SJCRH30 (cell line): ENCODE measurements at regions not wholly inside any gene's neighbourhood (a gene's known extent, or its start where the extent isn't known, plus 50 kb on each side); places are given as distances from the start of the nearest gene placed in this dataset.

Source experiments
- DNase-seq, 2 experiments: peaks; one replicate each; pipeline ENCODE4 v3.0.0-alpha.2; 2015 to 2020
- H3K27ac ChIP-seq: fragments of 250-450 bp; sonication (Bioruptor Pico); 2 replicates; pipeline ENCODE4 v1.5.1; 2020; ENCODE audit warnings: mild to moderate bottlenecking, moderate library complexity
- H3K27me3 ChIP-seq: fragments of 250-450 bp; sonication (Bioruptor Pico); 2 replicates; pipeline ENCODE4 v1.5.1; 2020; ENCODE audit warnings: mild to moderate bottlenecking, moderate library complexity
- H3K36me3 ChIP-seq: fragments of 250-450 bp; sonication (Bioruptor Pico); 2 replicates; pipeline ENCODE4 v1.5.1; 2020; ENCODE audit warnings: mild to moderate bottlenecking, moderate library complexity
- H3K4me1 ChIP-seq: fragments of 250-450 bp; sonication (Bioruptor Pico); 2 replicates; pipeline ENCODE4 v1.5.1; 2020; ENCODE audit warnings: mild to moderate bottlenecking, moderate library complexity
- H3K4me3 ChIP-seq: fragments of 250-450 bp; sonication (Bioruptor Pico); 2 replicates; pipeline ENCODE4 v1.5.1; 2020; ENCODE audit warnings: mild to moderate bottlenecking, moderate library complexity
- H3K9me3 ChIP-seq: fragments of 250-450 bp; sonication (Bioruptor Pico); replicated peaks from 2 replicates; pipeline ENCODE4 v1.5.1; 2020; ENCODE audit warnings: mild to moderate bottlenecking, moderate library complexity

- Histone ChIP-seq H3K4me1 (0 out of 2 replicates have a peak, but pooled peaks cover 3% of the 10 kb centered on the region), H3K36me3 (no peaks in the 10 kb centered on the region), H3K27ac (no peak overlapping the region), H3K27me3 (no peaks in the 10 kb centered on the region), H3K9me3 (no peaks in the 10 kb centered on the region), H3K4me3 (no peak overlapping the region)
- no peak for DNase-seq
These were observed 98.4 kb downstream of the MID1IP1 start for GRCh38 chrX:38899650-38900049.

- no peak overlapping the region for H3K4me3 ChIP-seq
- H3K27me3 ChIP-seq = no peaks in the 10 kb centered on the region
- H3K27ac ChIP-seq = no peak overlapping the region
- DNase-seq = no peak
- no peaks in the 10 kb centered on the region for H3K36me3 ChIP-seq
- H3K4me1 ChIP-seq = 0 out of 2 replicates have a peak, but pooled peaks cover 3% of the 10 kb centered on the region
- no peaks in the 10 kb centered on the region for H3K9me3 ChIP-seq
These were observed 99.5 kb downstream of the MID1IP1 start for GRCh38 chrX:38900719-38901118.

GRCh38 chrX:38902972-38903492 lies 101.8 kb downstream of the MID1IP1 start:
- H3K27ac ChIP-seq = no peak overlapping the region
- 0 out of 2 replicates have a peak, but pooled peaks cover 3% of the 10 kb centered on the region for H3K4me1 ChIP-seq
- H3K4me3 ChIP-seq = no peak overlapping the region
- no peaks in the 10 kb centered on the region for H3K36me3 ChIP-seq
- H3K9me3 ChIP-seq = no peaks in the 10 kb centered on the region
- DNase-seq = no peak
- H3K27me3 ChIP-seq = no peaks in the 10 kb centered on the region

GRCh38 chrX:38916801-38917200 lies 115.5 kb downstream of the MID1IP1 start:
- no peaks in the 10 kb centered on the region for H3K4me1 ChIP-seq
- no peaks in the 10 kb centered on the region for H3K9me3 ChIP-seq
- DNase-seq = no peak
- no peak overlapping the region for H3K27ac ChIP-seq
- H3K36me3 ChIP-seq = no peaks in the 10 kb centered on the region
- no peak overlapping the region for H3K4me3 ChIP-seq
- H3K27me3 ChIP-seq = no peaks in the 10 kb centered on the region

GRCh38 chrX:38917954-38918353 lies 116.7 kb downstream of the MID1IP1 start:
- Histone ChIP-seq H3K27ac (no peak overlapping the region), H3K4me1 (peaks cover 2% of the 10 kb centered on the region; the same call in 1 of the 2 replicates), H3K4me3 (no peak overlapping the region), H3K9me3 (no peaks in the 10 kb centered on the region), H3K27me3 (no peaks in the 10 kb centered on the region), H3K36me3 (no peaks in the 10 kb centered on the region)
- DNase-seq = no peak

GRCh38 chrX:38919202-38919601 lies 117.9 kb downstream of the MID1IP1 start:
- no peak overlapping the region for H3K27ac ChIP-seq
- no peaks in the 10 kb centered on the region for H3K9me3 ChIP-seq
- no peak overlapping the region for H3K4me3 ChIP-seq
- DNase-seq = no peak
- no peaks in the 10 kb centered on the region for H3K36me3 ChIP-seq
- H3K27me3 ChIP-seq = no peaks in the 10 kb centered on the region
- peaks cover 12% of the 10 kb centered on the region for H3K4me1 ChIP-seq

GRCh38 chrX:38919853-38920528 lies 118.7 kb downstream of the MID1IP1 start:
- peaks cover 13% of the 10 kb centered on the region for H3K4me1 ChIP-seq
- DNase-seq = no peak

GRCh38 chrX:38923451-38923969 lies 122.3 kb downstream of the MID1IP1 start:
- Histone ChIP-seq H3K4me1 (peaks cover 13% of the 10 kb centered on the region), H3K36me3 (no peaks in the 10 kb centered on the region)

More at GRCh38 chrX:38919853-38920528, 118.7 kb downstream of the MID1IP1 start:
- Histone ChIP-seq H3K27me3 (no peaks in the 10 kb centered on the region), H3K4me3 (no peak overlapping the region), H3K36me3 (no peaks in the 10 kb centered on the region), H3K9me3 (no peaks in the 10 kb centered on the region), H3K27ac (no peak overlapping the region)

GRCh38 chrX:38927592-38927991 lies 126.3 kb downstream of the MID1IP1 start:
- H3K27me3 ChIP-seq = no peaks in the 10 kb centered on the region
- DNase-seq = no peak
- no peaks in the 10 kb centered on the region for H3K9me3 ChIP-seq
- no peaks in the 10 kb centered on the region for H3K36me3 ChIP-seq
- no peak overlapping the region for H3K4me3 ChIP-seq
- H3K4me1 ChIP-seq = peaks cover 13% of the 10 kb centered on the region
- H3K27ac ChIP-seq = no peak overlapping the region

More at GRCh38 chrX:38923451-38923969, 122.3 kb downstream of the MID1IP1 start:
- H3K9me3 ChIP-seq = no peaks in the 10 kb centered on the region
- peak overlapping the region; percentile 73 for H3K27ac ChIP-seq
- DNase-seq = peak; percentile 45 to 68
- H3K4me3 ChIP-seq = no peak overlapping the region
- no peaks in the 10 kb centered on the region for H3K27me3 ChIP-seq

- H3K27ac ChIP-seq = no peak overlapping the region
- H3K36me3 ChIP-seq = no peaks in the 10 kb centered on the region
- no peak for DNase-seq
- no peak overlapping the region for H3K4me3 ChIP-seq
- no peaks in the 10 kb centered on the region for H3K9me3 ChIP-seq
- no peaks in the 10 kb centered on the region for H3K27me3 ChIP-seq
- no peaks in the 10 kb centered on the region for H3K4me1 ChIP-seq
These were observed 128.7 kb downstream of the MID1IP1 start for GRCh38 chrX:38929966-38930421.

GRCh38 chrX:38930474-38930873 lies 129.2 kb downstream of the MID1IP1 start:
- Histone ChIP-seq H3K27me3 (no peaks in the 10 kb centered on the region), H3K36me3 (no peaks in the 10 kb centered on the region), H3K4me3 (no peak overlapping the region), H3K27ac (no peak overlapping the region), H3K4me1 (no peaks in the 10 kb centered on the region), H3K9me3 (no peaks in the 10 kb centered on the region)
- DNase-seq = no peak

GRCh38 chrX:38935561-38935960 lies 134.3 kb downstream of the MID1IP1 start:
- H3K27ac ChIP-seq = no peak overlapping the region

GRCh38 chrX:38937400-38937799 lies 136.1 kb downstream of the MID1IP1 start:
- Histone ChIP-seq H3K4me3 (no peak overlapping the region), H3K9me3 (no peaks in the 10 kb centered on the region), H3K27ac (no peak overlapping the region), H3K4me1 (no peaks in the 10 kb centered on the region), H3K27me3 (no peaks in the 10 kb centered on the region), H3K36me3 (no peaks in the 10 kb centered on the region)
- no peak for DNase-seq

More at GRCh38 chrX:38935561-38935960, 134.3 kb downstream of the MID1IP1 start:
- Histone ChIP-seq H3K4me1 (no peaks in the 10 kb centered on the region), H3K4me3 (no peak overlapping the region), H3K36me3 (no peaks in the 10 kb centered on the region), H3K27me3 (no peaks in the 10 kb centered on the region), H3K9me3 (no peaks in the 10 kb centered on the region)
- DNase-seq = no peak

GRCh38 chrX:38937926-38938325 lies 136.7 kb downstream of the MID1IP1 start:
- DNase-seq = no peak
- H3K27ac ChIP-seq = no peak overlapping the region
- H3K9me3 ChIP-seq = no peaks in the 10 kb centered on the region
- no peaks in the 10 kb centered on the region for H3K36me3 ChIP-seq
- H3K4me1 ChIP-seq = no peaks in the 10 kb centered on the region
- H3K4me3 ChIP-seq = no peak overlapping the region
- H3K27me3 ChIP-seq = no peaks in the 10 kb centered on the region

GRCh38 chrX:38939067-38939466 lies 137.8 kb downstream of the MID1IP1 start:
- DNase-seq = no peak
- H3K36me3 ChIP-seq = no peaks in the 10 kb centered on the region

More at GRCh38 chrX:38939067-38939466, 137.8 kb downstream of the MID1IP1 start:
- Histone ChIP-seq H3K4me1 (no peaks in the 10 kb centered on the region), H3K27me3 (no peaks in the 10 kb centered on the region), H3K9me3 (no peaks in the 10 kb centered on the region), H3K27ac (no peak overlapping the region), H3K4me3 (no peak overlapping the region)
